Thymus (tissue), 11 donors: ENCODE measurements at regions not wholly inside any gene's neighbourhood (a gene's known extent, or its start where the extent isn't known, plus 50 kb on each side); places are given as distances from the start of the nearest gene placed in this dataset.

Experiments used
- DNase-seq, 9 donors: peaks; one replicate each; pipeline ENCODE4 v3.0.0-alpha.2; 2013; ENCODE audit warnings: low spot score in 9 of 9, low read depth in 6 of 9, missing footprints in 1 of 9
- H3K27ac ChIP-seq, 2 donors: one replicate each; pipeline ENCODE4 v1.5.1; 2013; ENCODE audit warnings: control low read depth in 1 of 2, low read depth in 1 of 2, low read length in 1 of 2, mild to moderate bottlenecking in 1 of 2, moderate library complexity in 1 of 2
- H3K27me3 ChIP-seq, 2 donors: one replicate each; pipeline ENCODE4 v1.5.1; 2013; ENCODE audit warnings: low read length in 1 of 2; ENCODE audit not compliant: control insufficient read depth in 2 of 2, insufficient read depth in 1 of 2
- H3K36me3 ChIP-seq, 2 donors: one replicate each; pipeline ENCODE4 v1.5.1; 2013; ENCODE audit warnings: low read length in 1 of 2, mild to moderate bottlenecking in 1 of 2, moderate library complexity in 1 of 2; ENCODE audit not compliant: control insufficient read depth in 2 of 2, insufficient read depth in 2 of 2
- H3K4me1 ChIP-seq, 2 donors: one replicate each; pipeline ENCODE4 v1.5.1; 2013; ENCODE audit warnings: low read length in 2 of 2; ENCODE audit not compliant: control insufficient read depth in 2 of 2, insufficient read depth in 2 of 2
- H3K4me3 ChIP-seq, 2 donors: one replicate each; pipeline ENCODE4 v1.5.1; 2013; ENCODE audit warnings: low read length in 2 of 2, control low read depth in 1 of 2, mild to moderate bottlenecking in 1 of 2
- H3K9me3 ChIP-seq, 2 donors: one replicate each; pipeline ENCODE4 v1.5.1; 2013; ENCODE audit warnings: low read length in 1 of 2, mild to moderate bottlenecking in 1 of 2; ENCODE audit not compliant: control insufficient read depth in 2 of 2, insufficient read depth in 1 of 2
- WGBS: extraction: QIAGEN DNeasy Blood & Tissue Kit; methylation state at CpG from one replicate; pipeline ENCODE4 v1.1.7; 2013; 5-methylcytosine and 5-hydroxymethylcytosine counted together
- donor health status: healthy.

GRCh38 chr5:4954048-4954447 is 186.1 kb upstream of the ADAMTS16 start:
- Histone ChIP-seq H3K9me3 (no peaks in the 10 kb centered on the region), H3K27me3 (no peaks in the 10 kb centered on the region), H3K4me1 (no peaks in the 10 kb centered on the region), H3K27ac (no peak overlapping the region), H3K36me3 (no peaks in the 10 kb centered on the region), H3K4me3 (no peak overlapping the region)
- 91% methylated on average over 4 of the region's 4 CpGs for WGBS
- DNase-seq: no peak

GRCh38 chr5:4963265-4963664 is 176.9 kb upstream of the ADAMTS16 start:
- no peak for DNase-seq
- no peaks in the 10 kb centered on the region for H3K4me1 ChIP-seq
- H3K27ac ChIP-seq: no peak overlapping the region
- H3K9me3 ChIP-seq: no peaks in the 10 kb centered on the region
- H3K27me3 ChIP-seq: no peaks in the 10 kb centered on the region
- 95% methylated on average over 1 of the region's 1 CpG for WGBS
- no peak overlapping the region for H3K4me3 ChIP-seq
- no peaks in the 10 kb centered on the region for H3K36me3 ChIP-seq

GRCh38 chr5:4969351-4969750 is 170.8 kb upstream of the ADAMTS16 start:
- no peak for DNase-seq
- Histone ChIP-seq H3K4me3 (no peak overlapping the region), H3K9me3 (no peaks in the 10 kb centered on the region), H3K36me3 (no peaks in the 10 kb centered on the region), H3K27ac (no peak overlapping the region), H3K27me3 (no peaks in the 10 kb centered on the region), H3K4me1 (no peaks in the 10 kb centered on the region)
- 86% methylated on average over 4 of the region's 4 CpGs for WGBS

- H3K4me1 ChIP-seq: no peaks in the 10 kb centered on the region
- no peak overlapping the region for H3K27ac ChIP-seq
- 95% methylated on average over 4 of the region's 4 CpGs for WGBS
- no peaks in the 10 kb centered on the region for H3K36me3 ChIP-seq
- H3K9me3 ChIP-seq: no peaks in the 10 kb centered on the region
- no peak overlapping the region for H3K4me3 ChIP-seq
- DNase-seq: no peak
- H3K27me3 ChIP-seq: no peaks in the 10 kb centered on the region
Measured at GRCh38 chr5:4970171-4970570, 170.0 kb upstream of the ADAMTS16 start.

- Histone ChIP-seq H3K4me3 (no peak overlapping the region), H3K4me1 (no peaks in the 10 kb centered on the region), H3K27ac (no peak overlapping the region), H3K9me3 (no peaks in the 10 kb centered on the region), H3K27me3 (no peaks in the 10 kb centered on the region), H3K36me3 (no peaks in the 10 kb centered on the region)
- DNase-seq: no peak
- WGBS: 88% methylated on average over 1 of the region's 1 CpG
Measured at GRCh38 chr5:4976902-4977301, 163.2 kb upstream of the ADAMTS16 start.

GRCh38 chr5:4977416-4978110 is 162.6 kb upstream of the ADAMTS16 start:
- 73% methylated on average over 5 of the region's 5 CpGs for WGBS

GRCh38 chr5:4980201-4980600 is 159.9 kb upstream of the ADAMTS16 start:
- no peak overlapping the region for H3K27ac ChIP-seq
- no peak overlapping the region for H3K4me3 ChIP-seq
- no peaks in the 10 kb centered on the region for H3K9me3 ChIP-seq
- DNase-seq: no peak
- no peaks in the 10 kb centered on the region for H3K4me1 ChIP-seq
- H3K36me3 ChIP-seq: no peaks in the 10 kb centered on the region
- WGBS: 96% methylated on average over 5 of the region's 5 CpGs
- H3K27me3 ChIP-seq: no peaks in the 10 kb centered on the region

More at GRCh38 chr5:4977416-4978110, 162.6 kb upstream of the ADAMTS16 start:
- H3K27me3 ChIP-seq: no peaks in the 10 kb centered on the region
- H3K27ac ChIP-seq: no peak overlapping the region
- no peaks in the 10 kb centered on the region for H3K9me3 ChIP-seq
- H3K4me1 ChIP-seq: no peaks in the 10 kb centered on the region
- no peaks in the 10 kb centered on the region for H3K36me3 ChIP-seq
- DNase-seq: no peak
- no peak overlapping the region for H3K4me3 ChIP-seq

GRCh38 chr5:4981608-4982007 is 158.5 kb upstream of the ADAMTS16 start:
- DNase-seq: no peak
- Histone ChIP-seq H3K9me3 (no peaks in the 10 kb centered on the region), H3K27me3 (no peaks in the 10 kb centered on the region), H3K36me3 (no peaks in the 10 kb centered on the region), H3K27ac (no peak overlapping the region), H3K4me1 (no peaks in the 10 kb centered on the region), H3K4me3 (no peak overlapping the region)
- 87% methylated on average over 3 of the region's 3 CpGs for WGBS

GRCh38 chr5:4983701-4984100 is 156.4 kb upstream of the ADAMTS16 start:
- Histone ChIP-seq H3K4me1 (no peaks in the 10 kb centered on the region), H3K9me3 (no peaks in the 10 kb centered on the region), H3K4me3 (no peak overlapping the region), H3K27me3 (no peaks in the 10 kb centered on the region), H3K36me3 (no peaks in the 10 kb centered on the region), H3K27ac (no peak overlapping the region)
- DNase-seq: no peak
- WGBS: 93% methylated on average over 3 of the region's 3 CpGs
